ENCODE measurements at regions not wholly inside any gene's neighbourhood (a gene's known extent, or its start where the extent isn't known, plus 50 kb on each side); places are given as distances from the start of the nearest gene placed in this dataset.

DNA sequence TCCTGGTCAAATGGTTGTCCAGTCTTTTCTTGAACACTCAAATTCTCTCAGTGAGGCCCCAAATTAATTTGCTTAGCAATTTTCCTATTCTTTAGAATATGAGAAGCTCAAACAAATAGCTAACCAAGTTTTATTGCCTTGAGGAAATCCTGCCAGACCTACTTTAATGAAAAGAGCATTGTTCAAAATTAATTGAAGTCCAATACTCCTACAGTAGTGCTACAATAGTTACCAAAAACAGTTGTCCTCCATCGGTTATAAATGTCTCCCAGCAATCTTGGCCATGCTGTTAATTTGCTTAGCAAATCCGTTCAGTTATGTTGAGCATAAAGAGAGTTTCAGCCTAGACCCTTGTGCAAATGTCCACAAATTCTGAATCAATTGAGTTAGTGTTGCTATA is 112.9 kb downstream of the MAB21L3 start (continued):
- TF ChIP-seq, protein P1, sequence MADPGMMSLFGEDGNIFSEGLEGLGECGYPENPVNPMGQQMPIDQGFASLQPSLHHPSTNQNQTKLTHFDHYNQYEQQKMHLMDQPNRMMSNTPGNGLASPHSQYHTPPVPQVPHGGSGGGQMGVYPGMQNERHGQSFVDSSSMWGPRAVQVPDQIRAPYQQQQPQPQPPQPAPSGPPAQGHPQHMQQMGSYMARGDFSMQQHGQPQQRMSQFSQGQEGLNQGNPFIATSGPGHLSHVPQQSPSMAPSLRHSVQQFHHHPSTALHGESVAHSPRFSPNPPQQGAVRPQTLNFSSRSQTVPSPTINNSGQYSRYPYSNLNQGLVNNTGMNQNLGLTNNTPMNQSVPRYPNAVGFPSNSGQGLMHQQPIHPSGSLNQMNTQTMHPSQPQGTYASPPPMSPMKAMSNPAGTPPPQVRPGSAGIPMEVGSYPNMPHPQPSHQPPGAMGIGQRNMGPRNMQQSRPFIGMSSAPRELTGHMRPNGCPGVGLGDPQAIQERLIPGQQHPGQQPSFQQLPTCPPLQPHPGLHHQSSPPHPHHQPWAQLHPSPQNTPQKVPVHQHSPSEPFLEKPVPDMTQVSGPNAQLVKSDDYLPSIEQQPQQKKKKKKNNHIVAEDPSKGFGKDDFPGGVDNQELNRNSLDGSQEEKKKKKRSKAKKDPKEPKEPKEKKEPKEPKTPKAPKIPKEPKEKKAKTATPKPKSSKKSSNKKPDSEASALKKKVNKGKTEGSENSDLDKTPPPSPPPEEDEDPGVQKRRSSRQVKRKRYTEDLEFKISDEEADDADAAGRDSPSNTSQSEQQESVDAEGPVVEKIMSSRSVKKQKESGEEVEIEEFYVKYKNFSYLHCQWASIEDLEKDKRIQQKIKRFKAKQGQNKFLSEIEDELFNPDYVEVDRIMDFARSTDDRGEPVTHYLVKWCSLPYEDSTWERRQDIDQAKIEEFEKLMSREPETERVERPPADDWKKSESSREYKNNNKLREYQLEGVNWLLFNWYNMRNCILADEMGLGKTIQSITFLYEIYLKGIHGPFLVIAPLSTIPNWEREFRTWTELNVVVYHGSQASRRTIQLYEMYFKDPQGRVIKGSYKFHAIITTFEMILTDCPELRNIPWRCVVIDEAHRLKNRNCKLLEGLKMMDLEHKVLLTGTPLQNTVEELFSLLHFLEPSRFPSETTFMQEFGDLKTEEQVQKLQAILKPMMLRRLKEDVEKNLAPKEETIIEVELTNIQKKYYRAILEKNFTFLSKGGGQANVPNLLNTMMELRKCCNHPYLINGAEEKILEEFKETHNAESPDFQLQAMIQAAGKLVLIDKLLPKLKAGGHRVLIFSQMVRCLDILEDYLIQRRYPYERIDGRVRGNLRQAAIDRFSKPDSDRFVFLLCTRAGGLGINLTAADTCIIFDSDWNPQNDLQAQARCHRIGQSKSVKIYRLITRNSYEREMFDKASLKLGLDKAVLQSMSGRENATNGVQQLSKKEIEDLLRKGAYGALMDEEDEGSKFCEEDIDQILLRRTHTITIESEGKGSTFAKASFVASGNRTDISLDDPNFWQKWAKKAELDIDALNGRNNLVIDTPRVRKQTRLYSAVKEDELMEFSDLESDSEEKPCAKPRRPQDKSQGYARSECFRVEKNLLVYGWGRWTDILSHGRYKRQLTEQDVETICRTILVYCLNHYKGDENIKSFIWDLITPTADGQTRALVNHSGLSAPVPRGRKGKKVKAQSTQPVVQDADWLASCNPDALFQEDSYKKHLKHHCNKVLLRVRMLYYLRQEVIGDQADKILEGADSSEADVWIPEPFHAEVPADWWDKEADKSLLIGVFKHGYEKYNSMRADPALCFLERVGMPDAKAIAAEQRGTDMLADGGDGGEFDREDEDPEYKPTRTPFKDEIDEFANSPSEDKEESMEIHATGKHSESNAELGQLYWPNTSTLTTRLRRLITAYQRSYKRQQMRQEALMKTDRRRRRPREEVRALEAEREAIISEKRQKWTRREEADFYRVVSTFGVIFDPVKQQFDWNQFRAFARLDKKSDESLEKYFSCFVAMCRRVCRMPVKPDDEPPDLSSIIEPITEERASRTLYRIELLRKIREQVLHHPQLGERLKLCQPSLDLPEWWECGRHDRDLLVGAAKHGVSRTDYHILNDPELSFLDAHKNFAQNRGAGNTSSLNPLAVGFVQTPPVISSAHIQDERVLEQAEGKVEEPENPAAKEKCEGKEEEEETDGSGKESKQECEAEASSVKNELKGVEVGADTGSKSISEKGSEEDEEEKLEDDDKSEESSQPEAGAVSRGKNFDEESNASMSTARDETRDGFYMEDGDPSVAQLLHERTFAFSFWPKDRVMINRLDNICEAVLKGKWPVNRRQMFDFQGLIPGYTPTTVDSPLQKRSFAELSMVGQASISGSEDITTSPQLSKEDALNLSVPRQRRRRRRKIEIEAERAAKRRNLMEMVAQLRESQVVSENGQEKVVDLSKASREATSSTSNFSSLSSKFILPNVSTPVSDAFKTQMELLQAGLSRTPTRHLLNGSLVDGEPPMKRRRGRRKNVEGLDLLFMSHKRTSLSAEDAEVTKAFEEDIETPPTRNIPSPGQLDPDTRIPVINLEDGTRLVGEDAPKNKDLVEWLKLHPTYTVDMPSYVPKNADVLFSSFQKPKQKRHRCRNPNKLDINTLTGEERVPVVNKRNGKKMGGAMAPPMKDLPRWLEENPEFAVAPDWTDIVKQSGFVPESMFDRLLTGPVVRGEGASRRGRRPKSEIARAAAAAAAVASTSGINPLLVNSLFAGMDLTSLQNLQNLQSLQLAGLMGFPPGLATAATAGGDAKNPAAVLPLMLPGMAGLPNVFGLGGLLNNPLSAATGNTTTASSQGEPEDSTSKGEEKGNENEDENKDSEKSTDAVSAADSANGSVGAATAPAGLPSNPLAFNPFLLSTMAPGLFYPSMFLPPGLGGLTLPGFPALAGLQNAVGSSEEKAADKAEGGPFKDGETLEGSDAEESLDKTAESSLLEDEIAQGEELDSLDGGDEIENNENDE (IDR thresholded peaks at IDR 0.05; ENCODE audit: low read depth, low read length), result no peak
- no peak for TF ChIP-seq ESRRA (IDR thresholded peaks at IDR 0.05; ENCODE audit: borderline replicate concordance, low read depth)
- TF ChIP-seq, protein P2, sequence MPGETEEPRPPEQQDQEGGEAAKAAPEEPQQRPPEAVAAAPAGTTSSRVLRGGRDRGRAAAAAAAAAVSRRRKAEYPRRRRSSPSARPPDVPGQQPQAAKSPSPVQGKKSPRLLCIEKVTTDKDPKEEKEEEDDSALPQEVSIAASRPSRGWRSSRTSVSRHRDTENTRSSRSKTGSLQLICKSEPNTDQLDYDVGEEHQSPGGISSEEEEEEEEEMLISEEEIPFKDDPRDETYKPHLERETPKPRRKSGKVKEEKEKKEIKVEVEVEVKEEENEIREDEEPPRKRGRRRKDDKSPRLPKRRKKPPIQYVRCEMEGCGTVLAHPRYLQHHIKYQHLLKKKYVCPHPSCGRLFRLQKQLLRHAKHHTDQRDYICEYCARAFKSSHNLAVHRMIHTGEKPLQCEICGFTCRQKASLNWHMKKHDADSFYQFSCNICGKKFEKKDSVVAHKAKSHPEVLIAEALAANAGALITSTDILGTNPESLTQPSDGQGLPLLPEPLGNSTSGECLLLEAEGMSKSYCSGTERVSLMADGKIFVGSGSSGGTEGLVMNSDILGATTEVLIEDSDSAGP (CRISPR knock-in tag; IDR thresholded peaks at IDR 0.05), result no peak

All from K562 (cell line).